Renal cortex interstitium (tissue), 11 donors: ENCODE measurements at regions not wholly inside any gene's neighbourhood (a gene's known extent, or its start where the extent isn't known, plus 50 kb on each side); places are given as distances from the start of the nearest gene placed in this dataset.

Source experiments
- DNase-seq, 11 donors: peaks; one replicate each; pipeline ENCODE4 v3.0.0-alpha.2; 2013; ENCODE audit warnings: low read depth in 9 of 11, low spot score in 4 of 11; ENCODE audit errors: extremely low read depth in 1 of 11

- DNase-seq: no peak
Observed at GRCh38 chr5:84564321-84565075, 179.8 kb upstream of the EDIL3 start.

GRCh38 chr5:84550222-84550621 lies 165.5 kb upstream of the EDIL3 start:
- no peak for DNase-seq

- no peak for DNase-seq
Observed at GRCh38 chr5:84549054-84549453, 164.4 kb upstream of the EDIL3 start.

- no peak for DNase-seq
Observed at GRCh38 chr5:84546686-84547085, 162.0 kb upstream of the EDIL3 start.

- no peak for DNase-seq
Observed at GRCh38 chr5:84536797-84537196, 152.1 kb upstream of the EDIL3 start.

GRCh38 chr5:84535281-84535680 lies 150.6 kb upstream of the EDIL3 start:
- DNase-seq: no peak

- no peak for DNase-seq
Observed at GRCh38 chr5:84524491-84524890, 139.8 kb upstream of the EDIL3 start.

- no peak for DNase-seq
Observed at GRCh38 chr5:84518862-84519261, 134.2 kb upstream of the EDIL3 start.

- no peak for DNase-seq
Observed at GRCh38 chr5:84518370-84518769, 133.7 kb upstream of the EDIL3 start.

- DNase-seq: no peak
Observed at GRCh38 chr5:84506625-84507024, 121.9 kb upstream of the EDIL3 start.

- DNase-seq: no peak
Observed at GRCh38 chr5:84494453-84494852, 109.8 kb upstream of the EDIL3 start.

- no peak for DNase-seq
Observed at GRCh38 chr5:84487963-84488362, 103.3 kb upstream of the EDIL3 start.

- no peak for DNase-seq
Observed at GRCh38 chr5:84480873-84481637, 96.4 kb upstream of the EDIL3 start.

- DNase-seq: no peak
Observed at GRCh38 chr5:84478603-84479002, 93.9 kb upstream of the EDIL3 start.

GRCh38 chr5:84477485-84477884 lies 92.8 kb upstream of the EDIL3 start:
- no peak for DNase-seq

GRCh38 chr5:84474126-84474525 lies 89.4 kb upstream of the EDIL3 start:
- no peak for DNase-seq

GRCh38 chr5:84453405-84453804 lies 68.7 kb upstream of the EDIL3 start:
- no peak for DNase-seq

GRCh38 chr5:84450617-84451414 lies 66.1 kb upstream of the EDIL3 start:
- DNase-seq: no peak

GRCh38 chr5:84445049-84445685 lies 60.5 kb upstream of the EDIL3 start:
- DNase-seq: no peak
